GM18909 (cell line): ENCODE measurements at regions not wholly inside any gene's neighbourhood (a gene's known extent, or its start where the extent isn't known, plus 50 kb on each side); places are given as distances from the start of the nearest gene placed in this dataset.
"Not testable (repeated sequence)": the region's sequence is repeated elsewhere in the genome, so short reads cannot be mapped to it uniquely, and the experiment has no call there.

Experiments used
- ATAC-seq: cut with Tn5 transposase; IDR thresholded peaks from one replicate; pipeline ENCODE4 v1.9.1; 2021; ENCODE audit warnings: mild to moderate bottlenecking; ENCODE audit not compliant: unreplicated experiment, poor library complexity

DNA sequence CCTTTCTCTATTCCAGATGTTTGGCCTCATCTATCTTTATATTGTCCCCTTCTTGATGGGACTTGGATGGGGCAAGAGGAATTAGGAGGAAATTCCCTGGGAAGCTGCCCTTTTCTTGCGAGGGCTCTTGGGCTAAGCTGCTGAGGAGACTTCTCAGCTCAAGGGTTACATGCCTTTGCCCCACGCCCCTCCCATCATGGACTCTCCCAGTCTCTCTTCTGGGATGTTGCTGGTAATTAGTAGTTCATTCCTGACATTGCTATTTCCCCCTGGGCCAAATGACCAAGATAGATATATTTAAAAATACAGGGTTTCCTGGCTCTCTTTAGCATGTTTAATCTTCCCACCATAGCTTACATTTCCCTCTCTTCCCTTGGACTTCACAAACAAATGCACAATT, 90.6 kb upstream of the RALGPS2 start:
- ATAC-seq: no peak

DNA sequence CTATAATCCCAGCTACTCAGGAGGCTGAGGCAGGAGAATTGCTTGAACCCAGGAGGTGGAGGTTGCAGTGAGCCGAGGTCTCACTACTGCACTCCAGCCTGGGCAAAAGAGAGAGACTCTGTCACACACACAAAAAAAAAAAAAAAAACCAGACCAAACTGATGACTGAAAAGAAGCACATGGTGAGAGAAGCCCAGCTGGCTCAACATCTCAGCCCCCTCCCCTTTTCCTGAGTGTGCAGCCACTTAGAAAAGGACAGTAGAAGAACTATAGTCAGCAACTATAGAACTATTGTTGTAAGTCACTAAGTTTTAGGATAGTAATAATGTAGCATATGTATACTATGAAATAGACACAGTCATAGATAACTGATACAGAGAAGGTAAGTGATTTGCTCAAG, 87.2 kb upstream of the RALGPS2 start:
- ATAC-seq: no peak

DNA sequence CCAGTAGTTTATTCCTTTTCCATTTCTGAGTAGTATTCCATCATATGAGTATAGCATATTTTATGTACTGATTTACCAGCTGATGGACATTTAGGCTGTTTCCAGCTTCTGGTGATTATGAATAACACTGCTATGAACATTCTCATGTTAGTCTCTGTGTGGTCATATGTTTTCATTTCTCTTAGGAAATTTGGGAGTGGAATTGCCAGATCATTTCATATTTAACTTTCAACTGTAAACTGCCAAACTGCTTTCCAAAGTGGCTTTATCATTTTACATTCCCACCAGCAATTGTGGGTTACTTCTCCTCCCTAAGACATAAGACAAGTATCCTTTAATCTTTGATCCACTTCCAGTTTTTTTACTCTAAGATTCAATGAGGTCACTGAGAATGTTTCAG, 85.7 kb upstream of the RALGPS2 start:
- ATAC-seq: no peak

DNA sequence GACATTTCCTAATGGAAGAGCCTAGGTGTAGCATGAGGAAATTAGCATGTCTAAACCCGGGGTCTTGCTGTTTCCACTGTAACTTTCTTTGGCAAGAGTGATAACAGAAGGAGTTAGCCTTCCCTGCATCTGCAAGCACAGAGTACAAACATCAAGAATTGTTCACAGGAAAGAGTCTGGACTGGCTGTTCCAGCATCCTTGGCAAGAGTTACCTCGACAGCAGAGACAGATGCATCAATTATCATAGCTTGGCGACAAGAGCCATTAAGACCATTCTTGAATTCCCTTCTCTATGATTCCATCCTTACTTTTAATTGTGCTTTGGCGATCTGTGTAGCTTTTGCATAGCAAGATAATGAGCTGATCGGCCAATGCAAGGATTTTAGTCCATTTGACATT, 82.8 kb upstream of the RALGPS2 start:
- ATAC-seq: no peak

DNA sequence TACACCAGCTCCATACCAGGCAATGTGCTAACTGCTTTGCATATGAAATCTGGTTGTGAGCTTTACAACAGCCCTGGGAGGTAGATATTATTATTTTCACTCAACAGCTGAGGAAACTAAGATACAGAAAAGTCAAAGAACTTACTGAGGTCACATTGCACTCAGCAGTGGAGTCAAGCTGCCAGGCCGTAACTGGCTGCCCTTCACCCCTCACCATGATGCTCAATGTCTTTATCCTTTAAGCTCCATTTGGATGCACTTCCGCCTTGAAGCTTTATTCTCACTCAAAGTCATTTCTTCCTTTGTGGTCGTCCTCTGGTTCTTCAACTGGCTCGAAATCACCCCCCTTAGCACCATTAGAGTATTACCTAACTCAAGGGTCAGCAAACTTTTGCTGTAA, 81.7 kb upstream of the RALGPS2 start:
- ATAC-seq: no peak

DNA sequence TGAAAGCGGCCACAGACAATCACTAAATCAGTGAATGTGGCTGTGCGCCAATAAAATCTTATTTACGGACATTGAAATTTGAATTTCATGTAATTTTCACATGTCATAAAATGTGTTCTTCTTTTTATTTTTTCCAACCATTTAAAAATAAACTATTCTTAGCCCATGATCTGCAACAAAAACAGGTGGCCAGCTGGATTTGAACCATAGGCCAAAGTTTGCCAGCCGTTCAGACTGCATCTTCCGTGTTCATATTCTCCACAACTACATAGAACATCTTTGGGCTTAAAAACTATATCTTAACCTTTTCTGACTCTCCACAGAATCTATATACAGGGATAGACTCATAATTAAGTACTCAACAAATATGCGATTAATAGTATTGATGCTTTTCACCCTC, 81.2 kb upstream of the RALGPS2 start:
- no peak for ATAC-seq

DNA sequence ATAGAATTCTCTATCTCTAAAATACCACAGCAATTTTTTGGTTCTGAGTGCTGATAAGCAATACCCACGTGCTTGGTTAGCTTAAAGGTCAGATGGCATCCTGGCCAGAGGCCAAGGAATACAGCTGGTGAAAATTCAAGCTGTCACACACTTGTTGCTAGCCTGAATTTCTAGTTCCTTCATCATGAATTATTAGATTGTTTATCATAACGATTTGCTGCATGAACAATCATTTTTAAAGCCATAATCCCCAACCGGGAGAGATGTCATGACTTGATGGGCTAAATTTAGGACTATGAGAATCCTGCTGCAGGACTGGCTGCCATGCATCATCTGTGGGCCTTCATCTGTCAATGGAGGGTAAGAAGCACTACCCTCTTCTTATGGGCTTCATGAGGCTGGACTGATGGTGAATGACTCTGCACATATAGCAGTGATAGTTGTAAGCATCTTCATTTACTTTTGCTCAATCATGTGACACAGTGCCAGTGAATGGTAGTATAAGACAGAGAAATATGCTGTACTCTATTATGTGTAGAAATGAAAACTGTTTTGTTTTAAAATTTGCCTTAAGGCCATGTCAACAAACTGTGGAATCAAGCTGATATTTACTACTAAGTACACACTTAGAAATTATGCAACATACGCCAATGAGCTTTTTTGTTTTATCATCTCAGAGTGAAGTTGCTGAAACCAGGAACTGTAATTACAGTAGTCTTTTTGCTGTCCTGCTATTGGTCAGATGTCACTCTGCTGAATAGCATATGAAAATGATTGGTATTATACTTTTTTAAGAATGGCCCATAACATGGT, 80.5 kb upstream of the RALGPS2 start:
- no peak for ATAC-seq

DNA sequence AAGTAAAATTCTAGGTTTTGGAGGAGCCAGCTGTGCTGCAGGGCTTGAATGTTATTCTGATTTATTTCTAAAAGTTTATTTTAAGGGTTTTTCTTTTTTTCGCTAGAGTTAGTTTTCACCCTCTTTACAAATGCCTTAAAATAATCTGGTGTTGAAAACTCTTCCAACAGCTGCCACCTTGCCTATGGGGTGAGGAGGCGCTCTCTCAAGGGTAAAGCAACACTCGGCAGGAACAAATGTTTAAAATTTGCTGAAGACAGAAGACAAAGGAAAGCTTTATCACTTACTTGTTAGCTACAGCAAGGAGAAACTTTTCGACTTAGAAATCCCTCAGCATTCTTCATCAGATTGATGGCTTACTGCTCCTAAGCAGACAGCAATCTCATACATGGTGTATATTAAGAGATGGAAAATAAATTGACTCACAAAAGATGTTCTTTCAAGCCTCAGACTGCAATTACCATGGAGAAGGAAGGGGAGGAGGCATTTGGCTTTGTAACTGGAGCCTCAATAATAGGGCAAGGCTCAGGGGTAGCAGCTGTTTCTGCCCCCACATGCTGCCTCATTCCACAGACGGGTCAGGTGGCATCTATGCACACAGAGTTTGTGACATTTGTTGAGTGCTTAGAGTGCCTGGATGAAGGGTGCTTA, 79.8 kb upstream of the RALGPS2 start:
- no peak for ATAC-seq

DNA sequence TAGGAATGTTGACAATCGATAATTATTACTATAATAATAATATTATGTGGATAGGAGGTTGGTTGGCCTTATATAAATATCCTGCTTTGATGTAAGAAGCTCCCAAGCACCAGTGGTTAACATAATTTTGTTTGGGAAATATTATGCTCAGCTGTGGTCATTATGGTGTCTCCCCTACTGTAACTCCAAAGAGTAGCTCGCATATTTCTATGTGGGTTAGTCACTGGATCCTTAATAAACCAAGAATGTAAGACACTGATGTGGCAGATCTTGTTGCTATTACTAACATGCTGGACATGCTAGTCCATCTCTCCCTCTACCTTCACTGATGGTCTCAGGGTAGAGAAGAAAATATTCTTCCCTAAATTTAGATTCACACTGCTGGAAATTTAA, 79.2 kb upstream of the RALGPS2 start:
- ATAC-seq: no peak

DNA sequence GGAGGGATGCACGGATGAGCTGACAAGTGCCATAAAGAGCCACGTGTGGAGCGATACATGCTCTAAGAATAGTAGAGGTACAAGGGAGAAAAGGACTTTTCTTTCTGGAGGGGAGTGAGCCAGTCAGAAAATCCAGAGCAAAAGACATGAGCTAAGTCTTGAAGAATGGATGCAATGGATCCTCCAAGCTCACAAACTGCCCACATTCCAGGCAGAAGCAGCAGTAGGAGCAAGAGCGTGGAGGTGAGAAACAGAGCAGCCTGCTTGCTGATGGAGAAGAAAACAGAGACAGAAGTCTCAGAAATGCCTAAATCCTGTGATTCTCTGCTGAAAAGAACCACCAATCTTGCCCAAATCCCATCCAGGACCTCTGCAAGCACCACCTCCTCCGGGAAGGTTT, 78.2 kb upstream of the RALGPS2 start:
- ATAC-seq: no peak

DNA sequence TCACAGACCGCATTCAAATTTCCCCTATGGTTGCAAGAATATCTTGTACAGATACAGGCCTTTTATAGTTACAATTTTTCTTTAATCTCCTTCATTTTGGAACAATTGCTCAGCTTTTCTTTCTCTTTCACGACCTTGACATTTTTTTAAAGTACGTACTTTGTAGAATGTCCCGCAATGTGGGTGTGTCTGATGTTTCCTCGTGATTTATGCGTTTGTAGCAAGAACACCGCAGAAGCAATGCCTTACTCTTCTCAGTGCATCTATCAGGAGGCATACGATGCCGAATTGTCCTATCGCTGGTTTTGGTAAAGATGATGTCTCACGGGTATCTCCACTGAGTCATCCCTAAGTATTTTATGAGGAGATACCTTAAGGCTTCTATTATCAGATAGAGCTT, 76.9 kb upstream of the RALGPS2 start:
- no peak for ATAC-seq

DNA sequence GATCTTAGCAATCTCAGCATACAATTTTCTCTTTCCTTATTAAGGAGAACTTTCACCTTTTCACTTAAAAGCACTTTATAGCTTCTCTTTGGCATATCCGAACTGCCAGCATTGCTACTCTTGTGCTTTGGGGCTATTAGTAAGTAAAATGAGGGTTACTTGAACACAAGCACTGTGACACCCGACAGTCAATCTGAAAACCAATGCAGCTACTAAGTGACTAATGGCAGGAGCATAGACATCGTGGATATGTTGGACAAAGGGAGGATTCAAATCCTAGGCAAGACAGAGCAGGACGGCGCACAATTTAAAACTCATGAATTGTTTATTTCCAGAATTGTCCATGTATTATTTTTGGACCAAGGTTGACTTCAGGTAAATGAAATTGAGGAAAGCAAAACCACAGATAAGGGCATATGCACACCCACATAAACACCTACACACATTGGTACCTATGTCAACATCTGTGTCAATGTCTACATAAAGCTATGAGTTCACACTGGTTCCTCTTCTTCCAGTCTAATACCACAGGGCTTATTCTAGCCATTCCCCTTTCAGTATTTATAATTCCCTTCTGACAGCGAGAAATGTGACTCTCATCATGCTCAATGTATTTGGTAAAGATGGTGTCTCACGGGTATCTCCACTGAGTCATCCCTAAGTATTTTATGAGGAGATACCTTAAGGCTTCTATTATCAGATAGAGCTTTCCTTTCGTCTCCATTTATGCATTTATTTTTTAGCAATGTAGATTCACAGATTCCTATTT, 75.3 kb upstream of the RALGPS2 start:
- no peak for ATAC-seq

DNA sequence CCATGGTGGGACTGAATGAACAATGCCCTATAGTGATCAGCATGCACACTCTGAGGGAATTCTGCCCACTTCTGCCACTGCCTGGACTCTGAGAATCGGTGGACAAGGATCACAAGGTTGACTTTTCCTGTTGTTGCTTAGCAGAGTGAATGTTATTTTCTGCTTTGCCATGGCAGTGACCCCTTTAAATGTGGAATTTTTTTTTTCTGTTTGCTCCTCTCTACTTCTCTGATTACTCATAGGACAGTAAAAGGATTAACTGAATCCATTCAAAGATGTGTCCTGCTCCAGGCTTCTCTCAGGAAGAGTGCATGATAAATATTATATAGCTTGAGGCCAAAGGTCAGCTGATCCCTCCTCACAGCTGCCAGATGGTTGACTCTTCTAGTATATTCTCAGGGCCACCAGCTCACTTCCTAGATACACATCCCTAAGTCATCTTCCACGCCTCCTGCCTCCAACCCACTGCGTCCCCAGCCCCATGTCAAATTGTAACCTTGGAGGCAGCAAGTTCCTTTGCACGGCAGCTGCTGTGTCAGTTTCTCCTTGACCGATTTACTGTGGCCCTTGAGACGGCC, 74.0 kb upstream of the RALGPS2 start:
- no peak for ATAC-seq

DNA sequence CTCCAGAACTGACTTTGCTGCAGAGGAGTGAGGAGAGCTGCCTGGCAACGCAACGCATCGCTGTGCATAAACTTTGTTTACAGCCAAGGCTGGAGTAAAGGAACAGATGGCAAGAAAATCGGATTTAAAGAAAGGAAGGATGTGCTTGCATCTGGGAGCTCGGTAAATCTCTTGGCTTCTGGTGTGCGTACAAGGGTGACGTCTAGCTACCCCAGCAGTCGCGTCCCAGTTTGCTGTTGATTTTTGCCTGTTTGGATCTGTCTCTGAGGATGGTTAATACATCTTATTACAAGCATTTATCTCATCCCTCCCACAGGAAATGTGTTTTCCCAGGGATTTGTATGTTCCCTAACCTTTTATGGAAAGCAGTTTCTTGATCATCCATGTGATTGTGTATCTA, 73.3 kb upstream of the RALGPS2 start:
- no peak for ATAC-seq

DNA sequence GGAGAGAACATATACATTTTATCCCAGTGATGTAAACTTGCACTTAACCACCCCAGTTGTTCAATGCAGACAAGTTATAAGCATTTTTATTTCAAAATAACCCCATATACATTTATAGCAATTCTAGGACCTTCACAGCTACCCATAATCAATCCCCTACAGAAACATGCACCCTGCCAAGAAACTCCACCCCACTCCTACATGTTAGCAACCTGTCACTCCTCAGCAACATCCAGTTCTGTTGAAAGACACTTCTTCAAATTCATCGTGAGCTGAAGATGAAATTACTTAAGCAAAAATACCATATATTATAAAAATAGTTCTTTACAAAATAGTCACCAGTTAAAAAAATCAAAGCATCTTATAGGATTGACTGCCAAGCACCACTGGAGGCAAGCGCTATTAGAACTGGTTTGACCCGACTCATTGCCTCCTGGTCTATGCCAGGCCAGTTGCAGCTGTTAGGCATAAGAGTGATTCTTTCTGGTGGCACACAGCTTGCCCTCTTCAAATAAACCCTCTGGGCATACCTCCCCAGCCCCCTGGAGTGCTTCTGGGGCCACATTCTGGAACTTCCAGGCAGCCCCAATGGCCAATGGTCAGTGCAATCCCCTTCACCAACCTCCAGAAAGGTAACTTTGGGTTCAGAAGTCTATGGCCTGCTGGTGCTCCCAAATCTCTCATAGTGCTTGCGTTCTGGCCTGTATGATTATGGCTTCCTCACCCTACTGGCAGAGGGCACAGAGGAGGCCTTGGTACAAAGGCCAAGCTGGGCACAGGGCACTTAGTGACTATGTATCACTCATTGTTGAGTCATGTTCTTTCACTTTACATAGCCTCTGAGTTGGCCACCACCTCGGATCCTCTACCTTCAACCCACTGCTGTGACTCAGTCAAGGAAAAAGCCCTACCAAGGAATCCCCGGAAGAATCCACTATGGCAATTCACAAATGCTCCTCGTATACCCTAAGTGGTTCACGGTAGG, 72.2 kb upstream of the RALGPS2 start:
- ATAC-seq: no peak

DNA sequence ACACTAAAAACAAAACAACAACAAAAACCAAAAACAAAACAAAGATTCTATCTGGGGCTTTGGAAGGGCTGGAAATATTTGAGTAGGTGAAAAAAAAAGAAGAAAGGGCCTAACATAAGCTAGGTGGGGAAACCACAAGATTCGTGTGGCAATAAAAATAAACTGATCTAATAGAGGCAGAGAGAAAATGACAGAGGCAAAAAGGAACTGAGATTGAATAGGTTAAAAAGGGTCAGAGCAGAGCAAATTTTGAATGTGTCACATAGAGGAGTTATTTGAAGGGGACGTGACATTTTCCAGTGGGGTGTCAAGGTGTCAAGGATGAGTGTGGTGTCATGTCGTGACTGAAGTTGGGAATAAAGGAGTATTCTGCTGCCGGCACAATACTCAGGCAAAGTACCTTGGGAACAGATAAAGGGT, 65.2 kb upstream of the RALGPS2 start:
- peak; percentile 76 for ATAC-seq

DNA sequence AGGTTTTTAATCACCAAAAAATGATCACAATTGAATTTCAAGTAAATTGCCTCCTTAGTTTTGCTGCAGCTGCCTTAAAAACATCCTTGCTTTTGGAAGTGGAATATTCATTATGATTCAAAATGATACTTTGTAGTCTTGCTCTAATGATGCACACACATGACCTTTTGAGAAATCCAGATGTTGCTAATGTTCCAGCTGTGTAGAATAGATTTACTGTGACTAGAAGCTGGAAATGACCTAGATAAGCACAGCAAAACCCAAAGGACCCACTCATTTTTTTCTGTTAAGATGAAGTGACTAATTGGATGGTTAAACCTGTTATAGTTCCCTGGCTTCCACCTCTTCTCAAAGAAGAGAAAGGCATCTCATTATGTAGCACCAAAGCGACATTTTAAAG, 64.6 kb upstream of the RALGPS2 start:
- no peak for ATAC-seq

DNA sequence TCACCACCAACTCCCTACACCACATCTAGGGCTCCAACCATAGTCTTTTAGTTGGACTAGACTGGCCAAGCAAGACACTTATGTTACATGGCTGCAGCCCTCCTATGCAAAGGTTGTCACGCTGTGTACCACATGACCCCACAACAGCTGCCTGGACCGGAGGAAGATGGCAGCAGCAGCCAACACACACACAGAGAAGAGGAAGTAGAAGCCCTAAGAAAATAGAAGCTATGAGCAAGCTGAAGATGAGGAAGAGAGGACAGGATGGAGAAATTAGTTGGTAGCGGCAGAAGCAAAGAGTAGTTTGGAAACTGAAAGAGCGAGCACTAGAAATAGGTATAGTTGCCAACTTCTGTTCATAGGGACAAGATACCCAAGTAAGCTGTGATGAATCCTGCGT, 60.8 kb upstream of the RALGPS2 start:
- peak; percentile 75 for ATAC-seq

DNA sequence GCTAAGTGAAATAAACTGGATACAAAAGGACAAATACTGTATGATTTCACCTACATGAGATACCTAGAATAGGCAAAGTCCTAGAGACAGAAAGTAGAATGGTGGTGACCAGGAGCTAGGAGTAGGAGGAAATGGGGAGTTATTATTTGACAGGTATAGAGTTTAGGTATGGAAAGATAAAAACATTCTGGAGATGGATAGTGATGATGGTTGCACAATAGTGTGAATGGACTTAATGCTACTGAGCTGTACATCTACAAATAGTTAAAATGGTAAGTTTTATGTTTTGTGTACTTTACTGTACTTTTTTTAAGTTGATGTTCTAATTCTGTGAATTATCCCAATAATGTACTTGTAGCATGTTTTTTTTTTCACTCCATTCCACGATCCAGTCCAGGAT, 59.5 kb upstream of the RALGPS2 start:
- ATAC-seq: no peak

DNA sequence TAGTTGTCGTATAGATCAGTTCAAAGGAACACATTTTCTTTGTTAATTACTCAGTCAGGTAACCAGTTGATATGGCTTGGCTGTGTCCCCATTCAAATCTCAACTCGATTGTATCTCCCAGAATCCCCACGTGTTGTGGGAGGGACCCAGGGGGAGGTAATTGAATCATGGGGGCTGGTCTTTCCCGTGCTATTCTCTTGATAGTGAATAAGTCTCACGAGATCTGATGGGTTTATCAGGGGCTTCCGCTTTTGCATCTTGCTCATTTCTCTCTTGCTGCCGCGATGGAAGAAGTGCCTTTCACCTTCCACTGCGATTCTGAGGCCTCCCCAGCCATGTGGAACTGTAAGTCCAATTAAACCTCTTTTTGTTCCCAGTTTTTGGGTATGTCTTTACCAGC, 58.2 kb upstream of the RALGPS2 start:
- not testable (repeated sequence) for ATAC-seq
